WERI-Rb-1 (cell line): ENCODE measurements at regions not wholly inside any gene's neighbourhood (a gene's known extent, or its start where the extent isn't known, plus 50 kb on each side); places are given as distances from the start of the nearest gene placed in this dataset.

Source experiments
- DNase-seq: peaks from one replicate; pipeline ENCODE4 v3.0.0-alpha.2; 2020
- H3K27ac ChIP-seq: fragments of 250-450 bp; sonication (Bioruptor Pico); 2 replicates; pipeline ENCODE4 v1.5.1; 2020; ENCODE audit warnings: mild to moderate bottlenecking, moderate library complexity
- H3K27me3 ChIP-seq: fragments of 250-450 bp; sonication (Bioruptor Pico); 2 replicates; pipeline ENCODE4 v1.5.1; 2021; ENCODE audit warnings: mild to moderate bottlenecking, low read depth, moderate library complexity; ENCODE audit not compliant: insufficient read depth, severe bottlenecking
- H3K36me3 ChIP-seq: fragments of 250-450 bp; sonication (Bioruptor Pico); 2 replicates; pipeline ENCODE4 v1.5.1; 2020; ENCODE audit warnings: mild to moderate bottlenecking, moderate library complexity
- H3K4me3 ChIP-seq: 2 replicates; pipeline ENCODE4 v1.5.1; 2011; ENCODE audit warnings: low read depth, mild to moderate bottlenecking, control low read depth, low read length
- H3K9me3 ChIP-seq: fragments of 250-450 bp; sonication (Bioruptor Pico); 2 replicates; pipeline ENCODE4 v1.5.1; 2021; ENCODE audit warnings: mild to moderate bottlenecking, moderate library complexity; ENCODE audit not compliant: severe bottlenecking
- CTCF ChIP-seq: IDR thresholded peaks from 2 replicates; pipeline ENCODE4 v1.5.1; 2011; ENCODE audit warnings: low read depth, mild to moderate bottlenecking, control low read depth, inconsistent platforms, low read length

- no peak for DNase-seq
- H3K27me3 ChIP-seq: no peaks in the 10 kb centered on the region
- H3K27ac ChIP-seq: peak overlapping the region; percentile 42
- no peak for TF ChIP-seq CTCF
- H3K36me3 ChIP-seq: no peaks in the 10 kb centered on the region
- H3K9me3 ChIP-seq: no peaks in the 10 kb centered on the region
- H3K4me3 ChIP-seq: no peak overlapping the region
Measured at GRCh38 chr17:33932996-33933395, 322.1 kb upstream of the CCL2 start.

GRCh38 chr17:33933576-33933975, 321.5 kb upstream of the CCL2 start:
- Histone ChIP-seq H3K4me3 (no peak overlapping the region), H3K27ac (peak overlapping the region; percentile 42), H3K27me3 (no peaks in the 10 kb centered on the region), H3K36me3 (no peaks in the 10 kb centered on the region), H3K9me3 (no peaks in the 10 kb centered on the region)
- no peak for TF ChIP-seq CTCF
- DNase-seq: peak; percentile 72

- Histone ChIP-seq H3K27ac (no peak overlapping the region), H3K27me3 (no peaks in the 10 kb centered on the region), H3K9me3 (no peaks in the 10 kb centered on the region), H3K36me3 (no peaks in the 10 kb centered on the region), H3K4me3 (no peak overlapping the region)
- no peak for DNase-seq
- no peak for TF ChIP-seq CTCF
Measured at GRCh38 chr17:33934696-33935095, 320.4 kb upstream of the CCL2 start.

GRCh38 chr17:33935822-33936221, 319.3 kb upstream of the CCL2 start:
- no peak for DNase-seq
- TF ChIP-seq CTCF: no peak
- Histone ChIP-seq H3K27me3 (no peaks in the 10 kb centered on the region), H3K27ac (no peak overlapping the region), H3K36me3 (no peaks in the 10 kb centered on the region), H3K4me3 (no peak overlapping the region), H3K9me3 (no peaks in the 10 kb centered on the region)

GRCh38 chr17:33936764-33937163, 318.3 kb upstream of the CCL2 start:
- Histone ChIP-seq H3K27ac (no peak overlapping the region), H3K36me3 (no peaks in the 10 kb centered on the region), H3K27me3 (no peaks in the 10 kb centered on the region), H3K9me3 (no peaks in the 10 kb centered on the region), H3K4me3 (no peak overlapping the region)
- TF ChIP-seq CTCF: no peak
- DNase-seq: no peak

GRCh38 chr17:33939959-33940358, 315.1 kb upstream of the CCL2 start:
- DNase-seq: no peak
- Histone ChIP-seq H3K4me3 (no peak overlapping the region), H3K27me3 (no peaks in the 10 kb centered on the region), H3K27ac (no peak overlapping the region), H3K36me3 (no peaks in the 10 kb centered on the region), H3K9me3 (no peaks in the 10 kb centered on the region)
- no peak for TF ChIP-seq CTCF
